Heart left ventricle (tissue), 13 donors: ENCODE measurements at regions not wholly inside any gene's neighbourhood (a gene's known extent, or its start where the extent isn't known, plus 50 kb on each side); places are given as distances from the start of the nearest gene placed in this dataset.

ENCODE experiments used
- CTCF ChIP-seq, 12 donors: fragments of 200-600 bp; sonication (generic) in 4 of 12; IDR thresholded peaks; one replicate each; pipeline versions ENCODE4 v1.5.0 to v1.8.0; 2018 to 2022; ENCODE audit warnings: antibody characterized with exemption in 12 of 12, mild to moderate bottlenecking in 5 of 12
- POLR2A ChIP-seq, 2 donors: fragments of 450-650 bp; IDR thresholded peaks; one replicate each; pipeline ENCODE4 v1.6.1; 2017; ENCODE audit warnings: antibody characterized with exemption in 2 of 2, mild to moderate bottlenecking in 2 of 2, moderate library complexity in 2 of 2
- donor health status: ischemic (EF 13 %, LVEDD 7.1; RV severe dilation, severe dysfunction).
- donor health status: DM: no; HTN: yes; CAD: no.
- donor health status: DM: no; HTN: no; CAD: no.
- donor health status: ischemic (EF 25% LVEDD 6.9; RV normal size, moderate dysfunction).
- donor health status: ischemic (EF 25% LVEDD 5.7; RV mildly dilated, moderate dysfunction).
- donor health status: ischemic (EF 35%, LVEDD 5.7; RV mildly dilated, moderate dysfunction).
- donor health status: nonischemic (EF 11% LVEDD 7.7; RV severe dilation, severe dysfunction).
- donor health status: DM: yes; HTN: yes; CAD: no.
- donor health status: PGD.
- donor health status: ischemic (EF 29% LVEDD 5.4; RV normal size, mild dysfunction).
- donor health status: nonischemic (EF 23%, LVEDD 6.1; RV moderate dilation, normal function).

GRCh38 chr1:79543394-79543793 is 536.9 kb upstream of the ADGRL4 start:
- TF ChIP-seq CTCF (IDR thresholded peaks at IDR 0.05) (no peak), POLR2A (IDR thresholded peaks at IDR 0.05) (no peak)
